ENCODE measurements at regions not wholly inside any gene's neighbourhood (a gene's known extent, or its start where the extent isn't known, plus 50 kb on each side); places are given as distances from the start of the nearest gene placed in this dataset.

- TF ChIP-seq GABPA (IDR thresholded peaks at IDR 0.05; ENCODE audit: low read depth) = no peak
- no peak for TF ChIP-seq SPI1 (IDR thresholded peaks at IDR 0.05; ENCODE audit: borderline replicate concordance, low read depth)
- no peak for TF ChIP-seq REST (IDR thresholded peaks at IDR 0.05; ENCODE audit: insufficient replicate concordance, low read depth)
- no peak for DNase-seq (ENCODE audit: low read depth in 1 of 2, low spot score in 1 of 2)
- Histone ChIP-seq H3K27me3 (ENCODE audit: insufficient read depth, poor library complexity, severe bottlenecking) (no peaks in the 10 kb centered on the region), H3K27ac (replicated peaks) (no peak overlapping the region), H3K4me3 (replicated peaks; ENCODE audit: insufficient read depth, low read length) (no peak overlapping the region)
These were observed 59.7 kb downstream of the NAA11 start for GRCh38 chr4:79266136-79266535.

- H3K27me3 ChIP-seq (ENCODE audit: insufficient read depth, poor library complexity, severe bottlenecking) = no peaks in the 10 kb centered on the region
- H3K4me3 ChIP-seq (replicated peaks; ENCODE audit: insufficient read depth, low read length) = no peak overlapping the region
- H3K27ac ChIP-seq (replicated peaks) = no peak overlapping the region
- TF ChIP-seq SPI1 (IDR thresholded peaks at IDR 0.05; ENCODE audit: borderline replicate concordance, low read depth) (no peak), GABPA (IDR thresholded peaks at IDR 0.05; ENCODE audit: low read depth) (no peak), REST (IDR thresholded peaks at IDR 0.05; ENCODE audit: insufficient replicate concordance, low read depth) (no peak), POLR2AphosphoS5 (IDR thresholded peaks at IDR 0.05; ENCODE audit: low read depth) (no peak), CTCF (IDR thresholded peaks at IDR 0.05; ENCODE audit: insufficient read depth, low read length) (no peak)
- DNase-seq (ENCODE audit: low read depth in 1 of 2, low spot score in 1 of 2) = no peak
These were observed 66.6 kb downstream of the NAA11 start for GRCh38 chr4:79259242-79259641.

GRCh38 chr4:79258614-79259176, 67.2 kb downstream of the NAA11 start:
- DNase-seq (ENCODE audit: low read depth in 1 of 2, low spot score in 1 of 2) = no peak
- Histone ChIP-seq H3K27ac (replicated peaks) (no peak overlapping the region), H3K4me3 (replicated peaks; ENCODE audit: insufficient read depth, low read length) (no peak overlapping the region), H3K27me3 (ENCODE audit: insufficient read depth, poor library complexity, severe bottlenecking) (no peaks in the 10 kb centered on the region)
- TF ChIP-seq POLR2AphosphoS5 (IDR thresholded peaks at IDR 0.05; ENCODE audit: low read depth) (no peak), SPI1 (IDR thresholded peaks at IDR 0.05; ENCODE audit: borderline replicate concordance, low read depth) (no peak)

GRCh38 chr4:79257953-79258613, 67.8 kb downstream of the NAA11 start:
- no peak for DNase-seq (ENCODE audit: low read depth in 1 of 2, low spot score in 1 of 2)
- H3K4me3 ChIP-seq (replicated peaks; ENCODE audit: insufficient read depth, low read length) = no peak overlapping the region
- TF ChIP-seq SPI1 (IDR thresholded peaks at IDR 0.05; ENCODE audit: borderline replicate concordance, low read depth) (no peak), POLR2AphosphoS5 (IDR thresholded peaks at IDR 0.05; ENCODE audit: low read depth) (no peak), REST (IDR thresholded peaks at IDR 0.05; ENCODE audit: insufficient replicate concordance, low read depth) (no peak), GABPA (IDR thresholded peaks at IDR 0.05; ENCODE audit: low read depth) (no peak), CTCF (IDR thresholded peaks at IDR 0.05; ENCODE audit: insufficient read depth, low read length) (no peak)
- H3K27me3 ChIP-seq (ENCODE audit: insufficient read depth, poor library complexity, severe bottlenecking) = no peaks in the 10 kb centered on the region
- no peak overlapping the region for H3K27ac ChIP-seq (replicated peaks)

Data from HL-60 (cell line).